ENCODE measurements at regions not wholly inside any gene's neighbourhood (a gene's known extent, or its start where the extent isn't known, plus 50 kb on each side); places are given as distances from the start of the nearest gene placed in this dataset.

DNA sequence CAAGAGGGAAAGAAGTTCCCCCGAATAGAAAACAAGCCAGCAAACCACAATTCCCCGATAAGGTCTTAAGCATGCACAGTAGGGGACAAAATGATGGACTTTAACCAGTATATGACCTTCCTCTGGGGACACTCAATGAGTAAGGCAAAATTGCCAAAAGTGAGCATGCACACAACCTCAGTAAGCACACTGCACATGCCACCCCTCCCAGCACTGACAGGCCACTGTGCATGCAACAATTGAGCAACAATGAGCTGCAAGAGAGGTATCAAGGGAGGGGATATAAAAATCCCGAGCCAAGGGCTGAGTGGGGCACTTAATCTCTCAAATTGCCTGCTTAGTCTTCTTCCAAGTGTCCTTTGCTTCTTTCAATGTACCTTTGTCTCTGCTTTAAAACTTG, 935.8 kb upstream of the SLC39A10 start:
- Mint-ChIP-seq H3K27ac (no peak overlapping the region), H3K36me3 (ENCODE audit: low read depth) (no peaks in the 10 kb centered on the region), H3K4me3 (no peak overlapping the region), H3K27me3 (no peaks in the 10 kb centered on the region), H3K4me1 (no peaks in the 10 kb centered on the region), H3K9me3 (no peaks in the 10 kb centered on the region)
- ChIA-PET CTCF (no interaction called here), POLR2A (no interaction called here)
- ATAC-seq (ENCODE audit: low read depth) (no peak), DNase-seq (no peak)
- TF ChIP-seq, protein P1, sequence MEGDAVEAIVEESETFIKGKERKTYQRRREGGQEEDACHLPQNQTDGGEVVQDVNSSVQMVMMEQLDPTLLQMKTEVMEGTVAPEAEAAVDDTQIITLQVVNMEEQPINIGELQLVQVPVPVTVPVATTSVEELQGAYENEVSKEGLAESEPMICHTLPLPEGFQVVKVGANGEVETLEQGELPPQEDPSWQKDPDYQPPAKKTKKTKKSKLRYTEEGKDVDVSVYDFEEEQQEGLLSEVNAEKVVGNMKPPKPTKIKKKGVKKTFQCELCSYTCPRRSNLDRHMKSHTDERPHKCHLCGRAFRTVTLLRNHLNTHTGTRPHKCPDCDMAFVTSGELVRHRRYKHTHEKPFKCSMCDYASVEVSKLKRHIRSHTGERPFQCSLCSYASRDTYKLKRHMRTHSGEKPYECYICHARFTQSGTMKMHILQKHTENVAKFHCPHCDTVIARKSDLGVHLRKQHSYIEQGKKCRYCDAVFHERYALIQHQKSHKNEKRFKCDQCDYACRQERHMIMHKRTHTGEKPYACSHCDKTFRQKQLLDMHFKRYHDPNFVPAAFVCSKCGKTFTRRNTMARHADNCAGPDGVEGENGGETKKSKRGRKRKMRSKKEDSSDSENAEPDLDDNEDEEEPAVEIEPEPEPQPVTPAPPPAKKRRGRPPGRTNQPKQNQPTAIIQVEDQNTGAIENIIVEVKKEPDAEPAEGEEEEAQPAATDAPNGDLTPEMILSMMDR (IDR thresholded peaks at IDR 0.05) = no peak
- intact Hi-C loops (cut with micrococcal nuclease) = no loop called here

DNA sequence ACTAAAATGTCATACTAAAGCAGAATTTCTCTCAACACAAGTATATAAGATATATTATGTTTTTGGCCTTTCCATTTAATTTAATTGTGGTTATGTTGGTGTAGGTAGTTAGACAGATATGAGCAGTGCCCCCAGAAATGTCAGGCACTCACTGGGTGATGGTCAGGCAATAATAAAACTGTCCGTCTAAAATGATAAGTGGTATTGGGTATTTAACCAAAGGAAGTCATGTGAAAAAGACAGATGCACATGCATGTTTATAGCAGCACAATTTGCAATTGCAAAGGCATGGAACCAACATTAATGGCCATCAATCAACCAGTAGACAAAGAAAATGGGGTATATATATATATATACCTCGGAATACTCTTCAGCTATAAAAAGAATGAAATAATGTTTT, 936.6 kb upstream of the SLC39A10 start:
- no peaks in the 10 kb centered on the region for H3K4me1 Mint-ChIP-seq
- TF ChIP-seq, protein P1 (IDR thresholded peaks at IDR 0.05) = no peak
- POLR2A ChIA-PET = no interaction called here
- H3K36me3 Mint-ChIP-seq (ENCODE audit: low read depth) = no peaks in the 10 kb centered on the region
- no peaks in the 10 kb centered on the region for H3K27me3 Mint-ChIP-seq
- CTCF ChIA-PET = no interaction called here
- ATAC-seq (ENCODE audit: low read depth) (no peak), DNase-seq (no peak)
- H3K4me3 Mint-ChIP-seq = no peak overlapping the region
- no peak overlapping the region for H3K27ac Mint-ChIP-seq
- H3K9me3 Mint-ChIP-seq = no peaks in the 10 kb centered on the region
- intact Hi-C loops (cut with micrococcal nuclease) = no loop called here

DNA sequence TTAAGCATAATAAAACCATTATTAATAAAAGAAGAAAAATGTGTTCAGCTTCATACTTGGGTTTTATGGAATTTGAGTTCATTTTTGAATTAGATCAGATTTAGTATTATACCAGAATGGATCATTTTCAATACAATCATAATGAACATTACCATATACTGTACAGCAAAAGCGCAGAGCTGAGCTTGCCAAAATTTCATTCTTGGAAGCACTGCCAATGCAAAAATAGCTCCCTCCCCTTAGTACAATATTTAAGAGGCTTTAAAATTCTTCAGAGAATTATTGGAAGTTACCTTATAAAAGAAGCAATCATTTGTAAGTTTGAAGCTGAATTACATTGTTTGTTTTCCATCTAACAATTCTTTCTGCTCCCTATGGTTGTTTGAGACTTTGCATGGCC, 938.1 kb upstream of the SLC39A10 start:
- TF ChIP-seq, protein P1 (IDR thresholded peaks at IDR 0.05) = no peak
- H3K36me3 Mint-ChIP-seq (ENCODE audit: low read depth) = no peaks in the 10 kb centered on the region
- DNase-seq (no peak), ATAC-seq (ENCODE audit: low read depth) (no peak)
- no peak overlapping the region for H3K4me3 Mint-ChIP-seq
- no peak overlapping the region for H3K27ac Mint-ChIP-seq
- POLR2A ChIA-PET = no interaction called here
- no peaks in the 10 kb centered on the region for H3K4me1 Mint-ChIP-seq
- H3K9me3 Mint-ChIP-seq = no peaks in the 10 kb centered on the region
- H3K27me3 Mint-ChIP-seq = no peaks in the 10 kb centered on the region
- CTCF ChIA-PET = no interaction called here
- intact Hi-C loops (cut with micrococcal nuclease) = no loop called here

DNA sequence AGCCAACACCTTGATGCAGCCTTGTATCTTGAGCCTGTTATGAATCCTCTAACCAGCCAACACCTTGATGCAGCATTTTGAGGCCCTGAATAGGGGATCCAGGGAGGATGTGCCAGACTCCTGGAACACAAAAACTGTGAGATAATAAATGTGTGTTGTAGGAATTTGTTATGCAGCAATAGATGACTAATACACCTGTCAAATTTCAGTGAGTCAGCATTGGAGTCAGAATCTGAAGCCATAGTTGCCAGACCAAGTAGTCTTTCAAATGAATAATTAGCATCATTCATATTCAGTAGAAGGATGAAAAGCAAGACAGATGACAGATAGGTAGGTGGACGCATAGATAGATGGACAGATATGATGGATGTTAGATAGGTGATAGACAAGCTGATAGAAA, 942.5 kb upstream of the SLC39A10 start:
- TF ChIP-seq, protein P1 (IDR thresholded peaks at IDR 0.05) = no peak
- intact Hi-C loops (cut with micrococcal nuclease) = no loop called here
- DNase-seq (no peak), ATAC-seq (ENCODE audit: low read depth) (no peak)
- POLR2A ChIA-PET = no interaction called here
- H3K36me3 Mint-ChIP-seq (ENCODE audit: low read depth) = no peaks in the 10 kb centered on the region
- H3K4me3 Mint-ChIP-seq = no peak overlapping the region
- H3K27me3 Mint-ChIP-seq = no peaks in the 10 kb centered on the region
- H3K4me1 Mint-ChIP-seq = no peaks in the 10 kb centered on the region
- no peaks in the 10 kb centered on the region for H3K9me3 Mint-ChIP-seq
- H3K27ac Mint-ChIP-seq = no peak overlapping the region
- CTCF ChIA-PET = no interaction called here

DNA sequence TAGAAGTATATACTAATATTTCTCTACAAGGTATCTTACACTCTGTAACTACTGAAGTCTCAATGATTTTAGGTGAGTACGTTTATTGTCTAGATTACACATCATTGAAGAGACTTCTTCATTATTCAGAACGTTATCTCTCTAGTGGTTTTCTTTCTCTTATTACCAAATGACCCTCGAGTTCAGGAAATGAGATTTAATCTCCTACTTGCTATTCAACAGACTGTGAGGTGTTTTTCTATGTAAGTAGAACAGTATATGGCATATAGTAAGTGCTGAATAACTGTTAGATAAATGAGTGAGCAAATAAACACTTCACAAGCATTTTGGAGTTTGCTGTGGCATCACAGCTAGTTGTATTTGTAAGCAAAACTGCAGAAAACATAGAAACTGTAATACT, 947.2 kb upstream of the SLC39A10 start:
- no peak for ATAC-seq (ENCODE audit: low read depth)
- intact Hi-C loops (cut with micrococcal nuclease) = no loop called here
- TF ChIP-seq, protein P1 (IDR thresholded peaks at IDR 0.05) = no peak
- no peak overlapping the region for H3K27ac Mint-ChIP-seq
- H3K36me3 Mint-ChIP-seq (ENCODE audit: low read depth) = no peaks in the 10 kb centered on the region
- ChIA-PET POLR2A (no interaction called here), CTCF (no interaction called here)
- no peak overlapping the region for H3K4me3 Mint-ChIP-seq
- no peaks in the 10 kb centered on the region for H3K27me3 Mint-ChIP-seq
- H3K9me3 Mint-ChIP-seq = no peaks in the 10 kb centered on the region
- H3K4me1 Mint-ChIP-seq = no peaks in the 10 kb centered on the region
- DNase-seq = no peak
